ENCODE measurements at regions not wholly inside any gene's neighbourhood (a gene's known extent, or its start where the extent isn't known, plus 50 kb on each side); places are given as distances from the start of the nearest gene placed in this dataset.
"Not testable (repeated sequence)": the region's sequence is repeated elsewhere in the genome, so short reads cannot be mapped to it uniquely, and the experiment has no call there.

- not testable (repeated sequence) for DNase-seq (ENCODE audit: low read depth)
Measured at GRCh38 chr1:166695834-166696233, 143.4 kb upstream of the POGK start.

- no peak for DNase-seq (ENCODE audit: low read depth)
Measured at GRCh38 chr1:166698771-166699170, 140.5 kb upstream of the POGK start.

GRCh38 chr1:166699613-166700012 lies 139.7 kb upstream of the POGK start:
- no peak for DNase-seq (ENCODE audit: low read depth)

GRCh38 chr1:166700696-166701095 lies 138.6 kb upstream of the POGK start:
- DNase-seq (ENCODE audit: low read depth) = no peak

GRCh38 chr1:166701603-166702100 lies 137.6 kb upstream of the POGK start:
- no peak for DNase-seq (ENCODE audit: low read depth)

GRCh38 chr1:166703141-166703540 lies 136.1 kb upstream of the POGK start:
- DNase-seq (ENCODE audit: low read depth) = no peak

GRCh38 chr1:166703726-166704462 lies 135.4 kb upstream of the POGK start:
- DNase-seq (ENCODE audit: low read depth) = no peak

- no peak for DNase-seq (ENCODE audit: low read depth)
Measured at GRCh38 chr1:166705376-166706289, 133.6 kb upstream of the POGK start.

GRCh38 chr1:166716620-166717019 lies 122.7 kb upstream of the POGK start:
- DNase-seq (ENCODE audit: low read depth) = no peak

- DNase-seq (ENCODE audit: low read depth) = no peak
Measured at GRCh38 chr1:166721145-166721544, 118.1 kb upstream of the POGK start.

GRCh38 chr1:166730299-166730888 lies 108.9 kb upstream of the POGK start:
- no peak for DNase-seq (ENCODE audit: low read depth)

GRCh38 chr1:166738140-166738539 lies 101.1 kb upstream of the POGK start:
- no peak for DNase-seq (ENCODE audit: low read depth)

- DNase-seq (ENCODE audit: low read depth) = no peak
Measured at GRCh38 chr1:166738873-166739272, 100.4 kb upstream of the POGK start.

- DNase-seq (ENCODE audit: low read depth) = no peak
Measured at GRCh38 chr1:166740668-166741276, 98.5 kb upstream of the POGK start.

- DNase-seq (ENCODE audit: low read depth) = no peak
Measured at GRCh38 chr1:166763318-166763717, 76.0 kb upstream of the POGK start.

GRCh38 chr1:166766942-166767341 lies 72.3 kb upstream of the POGK start:
- DNase-seq (ENCODE audit: low read depth) = no peak

GRCh38 chr1:166784646-166785045 lies 54.6 kb upstream of the POGK start:
- DNase-seq (ENCODE audit: low read depth) = not testable (repeated sequence)

GRCh38 chr1:166785987-166786386 lies 53.3 kb upstream of the POGK start:
- DNase-seq (ENCODE audit: low read depth) = no peak

GRCh38 chr1:166789286-166789685 lies 50.0 kb upstream of the POGK start:
- DNase-seq (ENCODE audit: low read depth) = no peak
